BJ (cell line): ENCODE measurements at regions not wholly inside any gene's neighbourhood (a gene's known extent, or its start where the extent isn't known, plus 50 kb on each side); places are given as distances from the start of the nearest gene placed in this dataset.
"Not testable (repeated sequence)": the region's sequence is repeated elsewhere in the genome, so short reads cannot be mapped to it uniquely, and the experiment has no call there.

Source experiments
- CTCF ChIA-PET: fragments of 350-600 bp; formaldehyde crosslinking; extraction: SDS; loops from one replicate; lab custom pipeline; 2021; ENCODE audit warnings: antibody characterized with exemption, inconsistent platforms; lab: Yijun Ruan, JAX
- POLR2A ChIA-PET: fragments of 300-600 bp; sonication (Branson Sonifier 250); formaldehyde crosslinking; extraction: SDS; loops from one replicate; lab custom pipeline; 2021; ENCODE audit warnings: antibody characterized with exemption; lab: Charles Lee
- DNase-seq: peaks from one replicate; pipeline ENCODE4 v3.0.0-alpha.2; 2011; ENCODE audit warnings: low read depth
- H3K27me3 ChIP-seq: 2 replicates; pipeline ENCODE4 v1.6.0; 2011; ENCODE audit warnings: low read length; ENCODE audit not compliant: control insufficient read depth, insufficient read depth
- H3K36me3 ChIP-seq: 2 replicates; pipeline ENCODE4 v1.5.1; 2011; ENCODE audit warnings: low read length; ENCODE audit not compliant: control insufficient read depth, insufficient read depth
- H3K4me3 ChIP-seq: 2 replicates; pipeline ENCODE4 v1.5.1; 2011; ENCODE audit warnings: low read depth, mild to moderate bottlenecking, control low read depth, low read length
- TF ChIP-seq, protein P1 (sequence below): IDR thresholded peaks from 2 replicates; pipeline ENCODE4 v1.5.1; 2011; ENCODE audit warnings: low read depth, mild to moderate bottlenecking, control low read depth, inconsistent platforms, low read length, moderate library complexity; ENCODE audit not compliant: insufficient read depth

DNA sequence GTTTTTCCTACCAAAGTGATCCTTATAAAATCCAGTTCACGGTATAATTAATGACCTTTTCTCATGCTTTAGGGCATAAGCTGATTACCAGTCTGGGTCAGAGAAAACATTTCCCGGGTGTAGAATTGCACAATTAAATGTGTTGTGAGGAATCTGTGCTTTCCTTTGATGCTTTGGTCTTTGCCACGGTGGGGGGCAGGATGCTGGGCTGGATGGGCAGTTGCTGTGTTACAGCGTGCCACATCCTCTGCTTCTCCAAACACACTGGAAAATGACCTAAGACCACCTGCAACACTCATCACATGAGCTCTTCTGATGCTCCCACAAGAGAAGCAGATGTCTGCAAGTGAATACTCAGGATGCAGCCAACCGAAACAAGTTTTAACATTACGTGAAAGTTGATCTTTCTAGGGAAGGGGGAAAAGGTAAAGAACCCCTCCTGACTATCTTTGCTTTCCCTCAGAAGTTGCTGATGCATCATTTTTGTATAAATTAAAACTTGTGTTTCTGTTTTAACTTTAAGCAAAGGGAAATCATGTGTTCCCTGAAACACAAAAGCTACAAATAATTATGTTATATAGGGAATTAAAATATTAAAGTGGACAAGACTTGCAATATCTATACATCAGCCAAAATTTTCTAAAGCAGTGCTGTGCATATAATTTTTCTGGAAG is 515.3 kb upstream of the NR5A2 start:
- TF ChIP-seq, protein P1, sequence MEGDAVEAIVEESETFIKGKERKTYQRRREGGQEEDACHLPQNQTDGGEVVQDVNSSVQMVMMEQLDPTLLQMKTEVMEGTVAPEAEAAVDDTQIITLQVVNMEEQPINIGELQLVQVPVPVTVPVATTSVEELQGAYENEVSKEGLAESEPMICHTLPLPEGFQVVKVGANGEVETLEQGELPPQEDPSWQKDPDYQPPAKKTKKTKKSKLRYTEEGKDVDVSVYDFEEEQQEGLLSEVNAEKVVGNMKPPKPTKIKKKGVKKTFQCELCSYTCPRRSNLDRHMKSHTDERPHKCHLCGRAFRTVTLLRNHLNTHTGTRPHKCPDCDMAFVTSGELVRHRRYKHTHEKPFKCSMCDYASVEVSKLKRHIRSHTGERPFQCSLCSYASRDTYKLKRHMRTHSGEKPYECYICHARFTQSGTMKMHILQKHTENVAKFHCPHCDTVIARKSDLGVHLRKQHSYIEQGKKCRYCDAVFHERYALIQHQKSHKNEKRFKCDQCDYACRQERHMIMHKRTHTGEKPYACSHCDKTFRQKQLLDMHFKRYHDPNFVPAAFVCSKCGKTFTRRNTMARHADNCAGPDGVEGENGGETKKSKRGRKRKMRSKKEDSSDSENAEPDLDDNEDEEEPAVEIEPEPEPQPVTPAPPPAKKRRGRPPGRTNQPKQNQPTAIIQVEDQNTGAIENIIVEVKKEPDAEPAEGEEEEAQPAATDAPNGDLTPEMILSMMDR = no peak
- no peaks in the 10 kb centered on the region for H3K36me3 ChIP-seq
- ChIA-PET POLR2A (no interaction called here), CTCF (interaction anchor here (1.5 kb wide), 1 partner anchor 16 kb away, joined by 3 read pairs; no protein-coding TSS in a partner anchor)
- no peak for DNase-seq
- no peaks in the 10 kb centered on the region for H3K27me3 ChIP-seq
- no peak overlapping the region for H3K4me3 ChIP-seq

DNA sequence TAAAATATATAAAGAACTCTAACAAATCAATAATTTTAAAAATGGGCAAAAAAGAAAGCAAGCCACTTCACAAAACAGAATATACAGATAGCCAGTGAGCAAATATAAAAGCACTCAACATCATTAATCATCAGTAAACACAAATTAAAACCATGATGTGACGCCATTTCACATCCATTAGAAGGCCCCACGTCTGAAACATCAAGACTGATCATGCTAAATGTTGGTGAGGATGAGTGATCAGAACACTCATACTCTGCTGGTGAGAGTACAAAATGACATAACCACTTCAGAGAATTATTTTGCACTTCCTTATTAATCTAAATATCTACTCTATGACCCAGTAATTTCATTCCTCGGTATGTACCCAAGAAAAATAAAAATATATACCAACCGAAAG is 512.2 kb upstream of the NR5A2 start:
- no peaks in the 10 kb centered on the region for H3K36me3 ChIP-seq
- ChIA-PET CTCF (no interaction called here), POLR2A (no interaction called here)
- TF ChIP-seq, protein P1 = no peak
- no peak for DNase-seq
- H3K4me3 ChIP-seq = no peak overlapping the region
- H3K27me3 ChIP-seq = no peaks in the 10 kb centered on the region

DNA sequence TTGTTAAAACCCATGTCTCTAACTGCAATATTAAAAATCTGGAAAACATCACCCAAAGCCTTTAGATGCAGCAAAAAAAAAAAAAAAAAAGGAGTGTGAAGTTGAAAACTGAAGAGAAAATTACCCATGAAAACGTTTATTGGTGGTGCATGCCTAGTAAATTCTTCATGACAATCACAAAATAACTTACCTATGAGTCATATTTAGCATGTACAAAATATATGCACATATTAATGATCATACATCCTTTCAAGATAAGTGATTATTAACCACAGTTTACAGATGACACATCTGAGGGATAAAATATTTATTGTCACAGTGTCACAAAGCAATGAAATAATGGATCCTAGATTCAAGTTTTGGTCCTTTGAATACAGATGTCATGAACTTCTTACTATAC is 505.2 kb upstream of the NR5A2 start:
- ChIA-PET CTCF (no interaction called here), POLR2A (no interaction called here)
- no peaks in the 10 kb centered on the region for H3K36me3 ChIP-seq
- TF ChIP-seq, protein P1 = no peak
- no peak overlapping the region for H3K4me3 ChIP-seq
- peak; percentile 23 for DNase-seq
- H3K27me3 ChIP-seq = no peaks in the 10 kb centered on the region

DNA sequence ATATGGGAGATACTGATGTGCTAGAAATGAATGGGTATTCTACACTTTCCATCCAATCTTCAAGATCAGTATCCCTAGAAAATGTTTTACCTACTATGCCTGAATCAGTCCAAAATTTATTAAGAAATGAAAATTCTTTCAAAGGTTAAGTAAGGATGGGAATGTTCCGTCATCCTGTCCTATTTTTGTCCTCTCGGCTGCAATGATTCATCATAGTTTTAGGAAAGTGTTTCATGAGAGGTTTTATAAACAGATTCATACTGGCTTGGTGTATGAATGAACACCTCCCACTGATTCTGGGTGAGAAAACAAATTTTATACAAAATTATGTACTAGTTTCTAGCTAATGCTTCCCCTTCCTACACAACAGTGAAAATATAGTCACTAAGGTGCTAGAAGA is 504.6 kb upstream of the NR5A2 start:
- DNase-seq = peak; percentile 22
- Histone ChIP-seq H3K36me3 (no peaks in the 10 kb centered on the region), H3K27me3 (no peaks in the 10 kb centered on the region), H3K4me3 (no peak overlapping the region)
- POLR2A ChIA-PET = no interaction called here
- TF ChIP-seq, protein P1 = no peak
- CTCF ChIA-PET = no interaction called here

DNA sequence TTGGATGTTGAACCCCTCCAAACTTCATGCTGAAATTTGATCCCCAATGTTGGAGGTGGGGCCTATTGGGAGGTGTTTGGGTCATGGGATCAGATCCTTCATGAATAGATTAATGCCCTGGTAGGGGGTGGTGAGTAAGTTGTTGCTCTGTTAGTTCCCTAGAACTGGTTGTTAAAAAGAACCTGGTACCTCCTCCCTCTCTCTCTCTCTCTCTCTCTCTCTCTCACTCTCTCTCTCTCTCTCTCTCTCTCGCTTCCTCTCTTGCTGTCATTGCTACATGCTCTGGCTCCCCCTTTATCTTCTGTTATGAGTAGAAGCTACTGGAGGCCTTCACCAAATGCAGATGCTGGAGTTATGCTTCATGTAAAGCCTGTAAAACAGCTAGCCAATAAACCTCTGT is 498.2 kb upstream of the NR5A2 start:
- Histone ChIP-seq H3K36me3 (no peaks in the 10 kb centered on the region), H3K4me3 (no peak overlapping the region), H3K27me3 (no peaks in the 10 kb centered on the region)
- ChIA-PET POLR2A (interaction anchor here (0.6 kb wide), 1 partner anchor 779 kb away, joined by 3 read pairs; no protein-coding TSS in a partner anchor), CTCF (interaction anchor here (0.6 kb wide), 1 partner anchor 628 kb away, joined by 3 read pairs; no protein-coding TSS in a partner anchor)
- DNase-seq = no peak
- TF ChIP-seq, protein P1 = no peak

DNA sequence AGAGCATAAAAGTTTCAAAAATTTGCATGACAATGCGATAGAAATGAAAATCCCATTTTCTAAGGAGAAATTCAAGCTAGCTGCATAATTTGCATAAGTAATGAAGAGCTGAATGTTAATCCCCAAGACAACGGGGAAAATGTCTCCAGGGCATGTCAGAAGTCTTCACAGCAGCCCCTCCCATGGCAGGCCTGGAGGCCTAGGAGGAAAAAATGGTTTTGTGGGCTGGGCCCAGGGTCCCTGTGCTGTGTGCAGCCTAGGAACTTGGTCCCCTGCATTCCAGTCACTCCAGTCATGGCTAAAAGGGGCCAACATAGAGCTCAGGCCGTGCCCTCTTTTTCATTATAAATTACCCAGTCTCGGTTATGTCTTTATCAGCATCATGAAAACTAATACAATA is 494.1 kb upstream of the NR5A2 start:
- CTCF ChIA-PET, H3K36me3 ChIP-seq, DNase-seq, POLR2A ChIA-PET, H3K4me3 ChIP-seq, H3K27me3 ChIP-seq: not testable (repeated sequence)
